HepG2 (cell line): ENCODE measurements at regions not wholly inside any gene's neighbourhood (a gene's known extent, or its start where the extent isn't known, plus 50 kb on each side); places are given as distances from the start of the nearest gene placed in this dataset.

Experiments
- ATAC-seq: fragments of 200-7000 bp; cut with Tn5 transposase; 3 replicates; pipeline ENCODE4 v1.9.1; 2020; ENCODE audit warnings: mild to moderate bottlenecking, moderate library complexity
- BruUV-seq: library from RNA; stranded (reverse); fragments of 400-500 nt; replicated peaks from 2 replicates; lab custom pipeline; 2021; lab: Mats Ljungman, UMichigan
- CTCF ChIA-PET: fragments of 300-600 bp; formaldehyde crosslinking; extraction: SDS; loops from one replicate; lab custom pipeline; 2021; ENCODE audit warnings: low total read pairs, inconsistent platforms, low intra/inter-chr PET ratio; lab: Yijun Ruan, JAX
- POLR2A ChIA-PET: fragments of 350-600 bp; sonication (Branson Sonifier 250); formaldehyde crosslinking; loops from one replicate; lab custom pipeline; 2020; ENCODE audit warnings: antibody characterized with exemption, inconsistent platforms; lab: Yijun Ruan, JAX
- DNase-seq: peaks from one replicate; pipeline ENCODE4 v3.0.0-alpha.2; 2015; ENCODE audit warnings: low spot score
- FAIRE-seq: peaks from 3 replicates; lab custom pipeline; 2011; peaks lifted over from hg19 to GRCh38; lab: Jason Lieb, UNC
- H2AFZ ChIP-seq: one replicate; pipeline ENCODE4 v1.6.1; 2011; ENCODE audit warnings: low read length, inconsistent platforms
- H3K27ac ChIP-seq: fragments of 300-600 bp; 3 replicates; pipeline ENCODE4 v1.8.0; 2011; ENCODE audit warnings: mixed run types, mild to moderate bottlenecking, mixed read lengths, low read length, inconsistent platforms; ENCODE audit not compliant: insufficient read depth; ENCODE audit errors: extremely low read length
- H3K27me3 ChIP-seq, 2 experiments: fragments of 200-600 bp in 1 of 2; 2 replicates in 1 of 2; 3 replicates in 1 of 2; pipeline versions ENCODE4 v1.6.0 to v1.8.0; 2011; ENCODE audit warnings: low read length in 2 of 2, mild to moderate bottlenecking in 2 of 2, moderate library complexity in 2 of 2, inconsistent platforms in 1 of 2; ENCODE audit not compliant: insufficient read depth in 2 of 2, control insufficient read depth in 1 of 2
- H3K36me3 ChIP-seq, 2 experiments: fragments of 200-600 bp in 1 of 2; replicated peaks in 1 of 2; 2 replicates in 1 of 2; 3 replicates in 1 of 2; pipeline versions ENCODE4 v1.5.1 to v1.8.0; 2011; ENCODE audit warnings: low read length in 2 of 2, inconsistent platforms in 1 of 2; ENCODE audit not compliant: insufficient read depth in 2 of 2, control insufficient read depth in 1 of 2
- H3K4me1 ChIP-seq: 2 replicates; pipeline ENCODE4 v1.5.1; 2012; ENCODE audit warnings: low read length, inconsistent platforms; ENCODE audit not compliant: insufficient read depth
- H3K4me2 ChIP-seq: 2 replicates; pipeline ENCODE4 v1.6.0; 2011; ENCODE audit warnings: low read depth, low read length, inconsistent platforms
- H3K4me3 ChIP-seq, 3 experiments: fragments of 200-600 bp in 1 of 3; sonication (generic), shearing (Covaris generic) in 1 of 3; replicated peaks in 1 of 3; 2 replicates each; pipeline ENCODE4 v1.5.1; 2011 to 2016; ENCODE audit warnings: low read length in 3 of 3, inconsistent platforms in 2 of 3, low read depth in 2 of 3, mild to moderate bottlenecking in 2 of 3, control low read depth in 1 of 3, mixed read lengths in 1 of 3; ENCODE audit not compliant: insufficient read depth in 1 of 3
- H3K79me2 ChIP-seq: one replicate; pipeline ENCODE4 v1.6.1; 2011; ENCODE audit warnings: low read length, inconsistent platforms; ENCODE audit not compliant: insufficient read depth
- H3K9ac ChIP-seq: 2 replicates; pipeline ENCODE4 v1.6.0; 2011; ENCODE audit warnings: mild to moderate bottlenecking, low read depth, low read length, inconsistent platforms; ENCODE audit not compliant: insufficient read depth
- H3K9me3 ChIP-seq: 2 replicates; pipeline ENCODE4 v1.5.1; 2012; ENCODE audit warnings: mild to moderate bottlenecking, low read length
- H4K20me1 ChIP-seq: 2 replicates; pipeline ENCODE4 v1.6.0; 2011; ENCODE audit warnings: inconsistent platforms, mild to moderate bottlenecking, low read length, moderate library complexity; ENCODE audit not compliant: insufficient read depth
- ATRX ChIP-seq: sonication (generic); formaldehyde crosslinking; IDR thresholded peaks from 2 replicates; pipeline ENCODE4 v1.4.0; 2020; ENCODE audit warnings: missing genetic modification reagents, borderline replicate concordance
- CREBL2 ChIP-seq: sonication (generic); formaldehyde crosslinking; IDR thresholded peaks from 2 replicates; pipeline ENCODE4 v1.8.1; 2023; ENCODE audit warnings: missing genetic modification reagents, mild to moderate bottlenecking, borderline replicate concordance
- DR1 ChIP-seq: sonication (generic); formaldehyde crosslinking; IDR thresholded peaks from 2 replicates; pipeline ENCODE4 v1.8.0; 2021; ENCODE audit warnings: mild to moderate bottlenecking, missing genetic modification reagents, inconsistent platforms
- HOXA5 ChIP-seq: sonication (generic); formaldehyde crosslinking; IDR thresholded peaks from 2 replicates; pipeline ENCODE4 v1.4.0; 2020; ENCODE audit warnings: missing genetic modification reagents
- MTA1 ChIP-seq: sonication (generic); formaldehyde crosslinking; IDR thresholded peaks from 2 replicates; pipeline ENCODE4 v1.4.0; 2020; ENCODE audit warnings: missing genetic modification reagents, mild to moderate bottlenecking, borderline replicate concordance
- PITX1 ChIP-seq: sonication (generic); formaldehyde crosslinking; IDR thresholded peaks from 2 replicates; pipeline ENCODE4 v1.5.1; 2020; ENCODE audit warnings: mild to moderate bottlenecking, missing genetic modification reagents
- SMARCE1 ChIP-seq: fragments of 450-650 bp; IDR thresholded peaks from 2 replicates; pipeline ENCODE4 v1.6.1; 2017; ENCODE audit warnings: borderline replicate concordance
- TFE3 ChIP-seq: IDR thresholded peaks from 2 replicates; pipeline ENCODE4 v1.6.1; 2016
- ZBTB1 ChIP-seq: sonication (generic); formaldehyde crosslinking; IDR thresholded peaks from 2 replicates; pipeline ENCODE4 v1.4.0; 2020; ENCODE audit warnings: missing genetic modification reagents, borderline replicate concordance
- ZBTB10 ChIP-seq: sonication (generic); formaldehyde crosslinking; IDR thresholded peaks from 2 replicates; pipeline ENCODE4 v1.4.0; 2020; ENCODE audit warnings: missing genetic modification reagents, borderline replicate concordance
- ZNF180 ChIP-seq: sonication (generic); formaldehyde crosslinking; IDR thresholded peaks from 2 replicates; pipeline ENCODE4 v1.4.0; 2020; ENCODE audit warnings: low read depth, missing genetic modification reagents, borderline replicate concordance
- ZNF263 ChIP-seq: sonication (generic); formaldehyde crosslinking; IDR thresholded peaks from 2 replicates; pipeline ENCODE4 v1.4.0; 2020; ENCODE audit warnings: missing genetic modification reagents
- ZNF709 ChIP-seq: sonication (generic); formaldehyde crosslinking; IDR thresholded peaks from 2 replicates; pipeline ENCODE4 v1.5.0; 2020; ENCODE audit warnings: mild to moderate bottlenecking, missing genetic modification reagents
- ZNF746 ChIP-seq: sonication (generic); formaldehyde crosslinking; IDR thresholded peaks from 2 replicates; pipeline ENCODE4 v1.8.0; 2022; ENCODE audit warnings: mild to moderate bottlenecking, missing genetic modification reagents
- ZNF790 ChIP-seq: sonication (generic); formaldehyde crosslinking; IDR thresholded peaks from 2 replicates; pipeline ENCODE4 v1.8.0; 2022; ENCODE audit warnings: missing genetic modification reagents, mild to moderate bottlenecking, borderline replicate concordance
- WGBS: methylation state at CpG from one replicate; pipeline ENCODE4 v1.1.6; 2017; ENCODE audit warnings: low lambda C conversion rate; 5-methylcytosine and 5-hydroxymethylcytosine counted together
- in situ Hi-C: cut with HindIII; loops from 2 replicates; pipeline ENCODE4 v1.10.0; 2017; ENCODE audit warnings: low pct_unique_long_range_greater_than_20kb; ENCODE audit not compliant: extremely low pct_ligation_motif_present
- intact Hi-C: fragments of 100-400 bp; cut with micrococcal nuclease; formaldehyde crosslinking; loops from one replicate; pipeline ENCODE4 v1.10.0; 2022; ENCODE audit not compliant: unreplicated experiment
- TF ChIP-seq, protein P1 (sequence below): IDR thresholded peaks from 2 replicates; pipeline ENCODE4 v1.6.1; 2018; ENCODE audit warnings: missing genetic modification reagents, mild to moderate bottlenecking, missing compliant biosample characterization
- TF ChIP-seq, protein P2 (sequence below): sonication (generic); formaldehyde crosslinking; IDR thresholded peaks from 2 replicates; pipeline ENCODE4 v1.4.0; 2020; ENCODE audit warnings: mild to moderate bottlenecking, missing genetic modification reagents

GRCh38 chr4:14446904-14447303 is 555.4 kb upstream of the CPEB2 start (continued):
- TF ChIP-seq, protein P1, sequence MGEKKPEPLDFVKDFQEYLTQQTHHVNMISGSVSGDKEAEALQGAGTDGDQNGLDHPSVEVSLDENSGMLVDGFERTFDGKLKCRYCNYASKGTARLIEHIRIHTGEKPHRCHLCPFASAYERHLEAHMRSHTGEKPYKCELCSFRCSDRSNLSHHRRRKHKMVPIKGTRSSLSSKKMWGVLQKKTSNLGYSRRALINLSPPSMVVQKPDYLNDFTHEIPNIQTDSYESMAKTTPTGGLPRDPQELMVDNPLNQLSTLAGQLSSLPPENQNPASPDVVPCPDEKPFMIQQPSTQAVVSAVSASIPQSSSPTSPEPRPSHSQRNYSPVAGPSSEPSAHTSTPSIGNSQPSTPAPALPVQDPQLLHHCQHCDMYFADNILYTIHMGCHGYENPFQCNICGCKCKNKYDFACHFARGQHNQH (CRISPR knock-in tag), result no peak
- no peak for TF ChIP-seq ZNF746 (CRISPR knock-in tag)
- TF ChIP-seq ZNF790 (CRISPR knock-in tag), result no peak
- no peak for TF ChIP-seq ZBTB10 (CRISPR knock-in tag)
- no peak for TF ChIP-seq ZNF180 (CRISPR knock-in tag)
- no peak for TF ChIP-seq ZBTB1 (CRISPR knock-in tag)
- no peak for TF ChIP-seq SMARCE1

GRCh38 chr4:14449308-14449707 is 553.0 kb upstream of the CPEB2 start:
- no peak overlapping the region for H3K4me3 ChIP-seq
- H3K4me2 ChIP-seq, result no peak overlapping the region
- peaks cover 94% of the 10 kb centered on the region for H3K9me3 ChIP-seq
- CTCF ChIA-PET, result no interaction called here
- intact Hi-C loops, result no loop called here
- WGBS, result 4% methylated on average over 2 of the region's 2 CpGs
- H3K9ac ChIP-seq, result no peak overlapping the region
- BruUV-seq, result no TSS peak
- H3K27ac ChIP-seq, result no peak overlapping the region
- H3K36me3 ChIP-seq, result no peaks in the 10 kb centered on the region
- no peaks in the 10 kb centered on the region for H3K4me1 ChIP-seq
- FAIRE-seq (no peak), DNase-seq (no peak), ATAC-seq (no peak)
- in situ Hi-C loops, result no loop called here
- no peaks in the 10 kb centered on the region for H4K20me1 ChIP-seq
- POLR2A ChIA-PET, result no interaction called here
- no peaks in the 10 kb centered on the region for H3K27me3 ChIP-seq
- H3K79me2 ChIP-seq, result no peaks in the 10 kb centered on the region
- H2AFZ ChIP-seq, result no peak overlapping the region
- TF ChIP-seq HOXA5 (no peak), MTA1 (CRISPR knock-in tag) (no peak), ZNF709 (CRISPR knock-in tag) (no peak), DR1 (CRISPR knock-in tag) (no peak), PITX1 (CRISPR knock-in tag) (no peak), ZNF263 (CRISPR knock-in tag) (no peak), CREBL2 (no peak), ZBTB1 (CRISPR knock-in tag) (no peak), ATRX (no peak), TFE3 (CRISPR knock-in tag) (no peak)
- TF ChIP-seq, protein P2, sequence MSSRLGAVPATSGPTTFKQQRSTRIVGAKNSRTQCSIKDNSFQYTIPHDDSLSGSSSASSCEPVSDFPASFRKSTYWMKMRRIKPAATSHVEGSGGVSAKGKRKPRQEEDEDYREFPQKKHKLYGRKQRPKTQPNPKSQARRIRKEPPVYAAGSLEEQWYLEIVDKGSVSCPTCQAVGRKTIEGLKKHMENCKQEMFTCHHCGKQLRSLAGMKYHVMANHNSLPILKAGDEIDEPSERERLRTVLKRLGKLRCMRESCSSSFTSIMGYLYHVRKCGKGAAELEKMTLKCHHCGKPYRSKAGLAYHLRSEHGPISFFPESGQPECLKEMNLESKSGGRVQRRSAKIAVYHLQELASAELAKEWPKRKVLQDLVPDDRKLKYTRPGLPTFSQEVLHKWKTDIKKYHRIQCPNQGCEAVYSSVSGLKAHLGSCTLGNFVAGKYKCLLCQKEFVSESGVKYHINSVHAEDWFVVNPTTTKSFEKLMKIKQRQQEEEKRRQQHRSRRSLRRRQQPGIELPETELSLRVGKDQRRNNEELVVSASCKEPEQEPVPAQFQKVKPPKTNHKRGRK (CRISPR knock-in tag), result no peak
